Uterus (tissue), 3 donors: ENCODE measurements at regions not wholly inside any gene's neighbourhood (a gene's known extent, or its start where the extent isn't known, plus 50 kb on each side); places are given as distances from the start of the nearest gene placed in this dataset.

Experiments used
- DNase-seq, 2 donors: peaks; one replicate each; pipeline ENCODE4 v3.0.0-alpha.2; 2019 to 2020
- H3K27ac ChIP-seq, 2 donors: fragments of 200-600 bp; sonication (generic); 1 replicate in 1 of 2; 2 replicates in 1 of 2; pipeline ENCODE4 v1.5.1; 2016 to 2018
- H3K27me3 ChIP-seq, 2 donors: fragments of 200-600 bp; sonication (generic); one replicate each; pipeline ENCODE4 v1.5.1; 2018 to 2019; ENCODE audit warnings: control low read depth in 1 of 2
- H3K36me3 ChIP-seq, 2 donors: fragments of 200-600 bp; sonication (generic); one replicate each; pipeline ENCODE4 v1.5.1; 2019; ENCODE audit warnings: control low read depth in 1 of 2
- H3K4me1 ChIP-seq, 2 donors: fragments of 200-600 bp; sonication (generic); one replicate each; pipeline ENCODE4 v1.5.1; 2018 to 2019; ENCODE audit warnings: control low read depth in 1 of 2
- H3K4me3 ChIP-seq, 2 donors: fragments of 200-600 bp; sonication (generic); 1 replicate in 1 of 2; 2 replicates in 1 of 2; pipeline ENCODE4 v1.5.1; 2018 to 2019; ENCODE audit warnings: mild to moderate bottlenecking in 1 of 2
- H3K9me3 ChIP-seq, 2 donors: fragments of 200-600 bp; sonication (generic); one replicate each; pipeline ENCODE4 v1.5.1; 2019; ENCODE audit warnings: control low read depth in 1 of 2
- CTCF ChIP-seq, 4 experiments: fragments of 200-600 bp in 2 of 4; fragments of 450-650 bp in 2 of 4; sonication (generic) in 2 of 4; IDR thresholded peaks; one replicate each; pipeline ENCODE4 v1.5.1; 2016 to 2019; ENCODE audit warnings: antibody characterized with exemption in 4 of 4, mild to moderate bottlenecking in 2 of 4, moderate library complexity in 1 of 4
- POLR2A ChIP-seq, 2 donors: fragments of 450-650 bp; IDR thresholded peaks; one replicate each; pipeline ENCODE4 v1.6.1; 2016; ENCODE audit warnings: antibody characterized with exemption in 2 of 2, mild to moderate bottlenecking in 1 of 2, moderate library complexity in 1 of 2
- intact Hi-C: fragments of 100-400 bp; cut with DNase I; formaldehyde crosslinking; loops from one replicate; pipeline ENCODE4 v1.15.1; 2023; ENCODE audit warnings: low total_unique reads
- donor health status: DM: yes; HTN: yes; CAD: no.

GRCh38 chr17:45628019-45628418 is 137.5 kb upstream of the PLEKHM1 start:
- H3K27me3 ChIP-seq = no peaks in the 10 kb centered on the region
- no peaks in the 10 kb centered on the region for H3K9me3 ChIP-seq
- no peak for DNase-seq
- no peaks in the 10 kb centered on the region for H3K4me1 ChIP-seq
- no peaks in the 10 kb centered on the region for H3K36me3 ChIP-seq
- H3K4me3 ChIP-seq = no peak overlapping the region
- no peak overlapping the region for H3K27ac ChIP-seq
- TF ChIP-seq POLR2A (IDR thresholded peaks at IDR 0.05) = no peak
- no peak for TF ChIP-seq CTCF (IDR thresholded peaks at IDR 0.05)
- intact Hi-C loops = no loop called here

- TF ChIP-seq POLR2A (IDR thresholded peaks at IDR 0.05) = no peak
- DNase-seq = no peak
- Histone ChIP-seq H3K4me1 (no peaks in the 10 kb centered on the region), H3K27ac (no peak overlapping the region), H3K36me3 (no peaks in the 10 kb centered on the region), H3K9me3 (no peaks in the 10 kb centered on the region), H3K27me3 (no peaks in the 10 kb centered on the region), H3K4me3 (no peak overlapping the region)
- intact Hi-C loops = no loop called here
Observed at GRCh38 chr17:45631941-45632340, 141.4 kb upstream of the PLEKHM1 start.

- Histone ChIP-seq H3K27me3 (no peaks in the 10 kb centered on the region), H3K36me3 (no peaks in the 10 kb centered on the region), H3K4me3 (no peak overlapping the region), H3K27ac (no peak overlapping the region), H3K9me3 (no peaks in the 10 kb centered on the region), H3K4me1 (no peaks in the 10 kb centered on the region)
- TF ChIP-seq POLR2A (IDR thresholded peaks at IDR 0.05) (no peak), CTCF (IDR thresholded peaks at IDR 0.05) (no peak)
- no peak for DNase-seq
- intact Hi-C loops = no loop called here
Observed at GRCh38 chr17:45639297-45639849, 144.7 kb upstream of the CRHR1 start.

- intact Hi-C loops = loop anchor here (5.0 kb wide), 1 partner anchor 192 kb away; no protein-coding TSS in a partner anchor
- no peaks in the 10 kb centered on the region for H3K4me1 ChIP-seq
- TF ChIP-seq CTCF (IDR thresholded peaks at IDR 0.05) (peak; percentile 87 to 92 (median 88)), POLR2A (IDR thresholded peaks at IDR 0.05) (no peak)
- H3K27ac ChIP-seq = no peak overlapping the region
- no peak overlapping the region for H3K4me3 ChIP-seq
- peak; percentile 57 to 71 for DNase-seq
- H3K36me3 ChIP-seq = no peaks in the 10 kb centered on the region
- no peaks in the 10 kb centered on the region for H3K27me3 ChIP-seq
- no peaks in the 10 kb centered on the region for H3K9me3 ChIP-seq
Observed at GRCh38 chr17:45640141-45640850, 143.8 kb upstream of the CRHR1 start.

GRCh38 chr17:45641541-45641940 is 142.6 kb upstream of the CRHR1 start:
- intact Hi-C loops = loop anchor here (5.0 kb wide), 1 partner anchor 191 kb away; no protein-coding TSS in a partner anchor
- Histone ChIP-seq H3K4me3 (no peak overlapping the region), H3K4me1 (no peaks in the 10 kb centered on the region), H3K36me3 (no peaks in the 10 kb centered on the region), H3K9me3 (no peaks in the 10 kb centered on the region), H3K27ac (no peak overlapping the region), H3K27me3 (no peaks in the 10 kb centered on the region)
- TF ChIP-seq POLR2A (IDR thresholded peaks at IDR 0.05) = no peak
- TF ChIP-seq CTCF (IDR thresholded peaks at IDR 0.05) = no peak
- DNase-seq = no peak
